GM19043 (cell line): ENCODE measurements at regions not wholly inside any gene's neighbourhood (a gene's known extent, or its start where the extent isn't known, plus 50 kb on each side); places are given as distances from the start of the nearest gene placed in this dataset.
A peak's percentile ranks its signal among the peaks of the same experiment; 100 is the strongest.
"Not testable (repeated sequence)": the region's sequence is repeated elsewhere in the genome, so short reads cannot be mapped to it uniquely, and the experiment has no call there.

ENCODE experiments used
- ATAC-seq: cut with Tn5 transposase; IDR thresholded peaks from one replicate; pipeline ENCODE4 v1.9.1; 2021; ENCODE audit warnings: low read depth; ENCODE audit not compliant: unreplicated experiment

DNA sequence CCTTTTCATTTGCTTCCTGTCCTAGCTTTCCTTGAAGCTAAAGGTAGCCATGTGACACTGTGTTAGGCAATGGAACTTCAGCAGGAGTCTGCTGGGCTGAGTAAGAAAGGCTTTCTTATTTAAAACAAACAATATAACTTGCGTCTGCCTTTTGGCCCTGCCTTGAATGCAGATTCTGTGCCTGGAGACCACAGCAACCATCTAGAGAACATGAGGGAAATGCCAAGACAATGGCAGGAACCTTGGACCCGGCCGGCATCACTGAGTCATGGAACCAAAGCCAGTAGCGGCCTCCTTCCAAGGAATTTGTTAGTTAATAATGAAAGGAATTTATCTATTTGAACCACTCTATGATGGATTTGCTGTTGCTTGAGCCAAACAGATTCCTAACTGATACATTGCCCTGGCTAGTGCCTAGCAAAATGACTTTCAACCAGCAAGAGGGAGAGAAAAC, 207.5 kb upstream of the EPHA4 start:
- ATAC-seq, result no peak

- ATAC-seq, result no peak
These were observed 205.9 kb upstream of the EPHA4 start for GRCh38 chr2:221778025-221778424.

GRCh38 chr2:221777119-221777518, 205.0 kb upstream of the EPHA4 start:
- ATAC-seq, result no peak

- ATAC-seq, result no peak
These were observed 203.0 kb upstream of the EPHA4 start for GRCh38 chr2:221775096-221775495.

DNA sequence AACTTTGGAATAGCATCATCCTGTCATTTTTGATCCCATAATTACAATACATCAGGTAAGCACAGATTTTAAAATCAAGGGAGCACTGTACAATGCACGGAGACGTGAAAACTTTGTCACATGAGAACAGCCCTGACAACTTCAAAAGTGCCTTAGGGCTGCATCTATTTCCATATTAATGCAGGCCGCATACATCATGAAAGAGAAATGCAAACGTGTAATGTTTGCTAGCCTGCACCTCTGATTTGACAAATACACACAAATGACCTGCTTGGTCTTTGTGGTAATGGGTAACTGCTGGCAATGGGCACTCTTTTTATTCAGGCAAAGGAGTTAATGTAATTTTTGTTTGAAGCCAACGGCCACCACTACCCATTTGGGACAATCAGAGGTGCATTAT, 202.0 kb upstream of the EPHA4 start:
- no peak for ATAC-seq

GRCh38 chr2:221771297-221771696, 199.2 kb upstream of the EPHA4 start:
- no peak for ATAC-seq

DNA sequence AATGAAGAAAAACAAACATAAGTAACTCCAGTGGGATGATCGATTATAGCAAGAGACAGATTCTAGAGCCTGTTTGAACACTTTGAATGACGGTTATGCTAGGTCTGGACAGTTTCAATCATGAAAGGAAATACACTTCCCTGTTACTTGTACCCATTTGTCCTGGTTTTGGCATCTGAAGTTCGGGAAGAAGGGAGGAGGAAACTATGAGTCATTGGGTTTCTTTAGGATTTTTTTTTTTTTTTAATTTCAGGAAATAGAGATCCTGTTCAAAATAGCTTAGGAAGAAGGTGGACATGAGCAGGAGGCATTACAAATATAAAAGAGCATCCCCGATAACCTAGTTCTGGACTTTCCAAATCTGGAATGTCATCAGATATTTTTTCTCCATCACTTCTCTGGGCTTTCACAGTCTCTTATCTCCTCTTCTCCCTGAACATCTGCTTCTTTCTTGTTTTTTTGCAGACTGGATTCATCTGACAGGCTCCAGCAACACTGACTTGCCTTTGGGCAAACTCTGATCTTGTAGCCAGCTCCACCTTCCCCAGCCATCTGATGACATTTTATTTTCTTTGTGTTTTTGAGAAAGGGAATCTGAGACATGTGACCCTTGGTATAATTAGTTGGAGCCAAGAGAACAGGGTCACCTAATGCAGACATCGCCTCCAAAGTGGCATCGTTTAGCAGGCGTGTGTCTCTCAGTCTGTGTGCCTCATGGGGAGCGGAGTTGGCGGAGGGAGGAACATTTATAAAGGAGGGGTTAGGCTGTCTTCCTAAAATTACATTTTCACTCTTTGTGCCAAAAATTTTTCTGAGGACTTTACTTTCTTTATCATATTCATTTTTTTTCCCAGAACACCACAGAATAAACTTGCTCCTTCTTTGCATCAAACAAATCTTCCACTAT, 195.3 kb upstream of the EPHA4 start:
- ATAC-seq, result no peak

DNA sequence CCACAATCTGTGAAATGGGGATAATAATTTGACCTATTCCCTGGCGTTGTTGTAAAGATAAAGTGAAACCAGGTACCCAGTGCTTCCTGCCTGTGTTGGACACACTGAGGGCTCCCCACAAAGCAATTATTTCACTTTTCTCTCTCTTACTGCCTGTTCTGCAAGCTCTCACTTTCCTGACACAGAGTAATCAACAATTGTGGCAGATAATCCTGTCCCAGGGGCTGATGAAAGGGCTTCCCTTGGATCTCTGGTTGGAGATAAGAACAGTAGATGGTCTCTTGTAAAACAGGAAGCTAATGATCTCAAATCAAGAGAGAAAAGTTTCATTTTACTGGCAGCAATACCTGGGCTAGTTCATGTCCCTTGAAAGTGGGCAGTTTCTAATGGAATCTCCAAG, 190.4 kb upstream of the EPHA4 start:
- ATAC-seq, result no peak

- no peak for ATAC-seq
These were observed 189.2 kb upstream of the EPHA4 start for GRCh38 chr2:221761260-221761659.

DNA sequence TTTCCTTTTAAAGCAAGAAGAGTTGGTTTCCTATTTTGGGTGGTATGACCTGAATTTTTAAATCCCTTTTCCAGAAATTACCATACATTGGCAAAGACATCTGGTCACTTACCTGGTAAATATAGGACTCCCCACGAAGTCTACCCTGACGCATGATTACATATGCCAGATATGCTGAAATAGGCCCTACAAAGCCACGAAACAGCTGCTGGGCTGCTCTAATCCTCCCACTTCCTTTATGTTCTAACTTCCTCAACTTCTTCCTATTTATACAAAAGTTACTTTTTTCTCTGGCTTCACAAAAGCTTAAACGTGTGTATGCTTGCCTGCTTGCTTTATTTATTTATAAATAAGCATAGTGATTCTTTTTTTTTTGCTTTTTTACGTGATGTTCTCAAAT, 186.0 kb upstream of the EPHA4 start:
- no peak for ATAC-seq

DNA sequence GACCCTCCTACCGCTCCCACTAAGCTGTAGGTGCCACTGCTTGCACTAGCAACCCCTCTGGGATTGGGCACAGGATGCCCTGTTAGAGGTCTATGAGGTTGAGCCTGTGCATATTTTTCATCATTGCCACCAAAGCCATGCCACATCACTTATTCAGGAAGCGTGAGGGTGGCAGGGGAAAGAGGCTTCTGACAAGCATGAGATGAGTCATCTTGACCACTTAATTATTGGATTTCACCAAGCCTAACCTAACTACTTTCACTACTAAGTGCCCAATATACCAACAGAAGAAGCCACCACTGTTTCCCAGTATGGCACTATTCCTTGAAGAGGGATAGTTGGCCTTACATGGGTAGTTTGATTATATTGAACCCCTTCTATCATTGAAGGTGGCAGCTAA, 181.3 kb upstream of the EPHA4 start:
- ATAC-seq, result no peak

DNA sequence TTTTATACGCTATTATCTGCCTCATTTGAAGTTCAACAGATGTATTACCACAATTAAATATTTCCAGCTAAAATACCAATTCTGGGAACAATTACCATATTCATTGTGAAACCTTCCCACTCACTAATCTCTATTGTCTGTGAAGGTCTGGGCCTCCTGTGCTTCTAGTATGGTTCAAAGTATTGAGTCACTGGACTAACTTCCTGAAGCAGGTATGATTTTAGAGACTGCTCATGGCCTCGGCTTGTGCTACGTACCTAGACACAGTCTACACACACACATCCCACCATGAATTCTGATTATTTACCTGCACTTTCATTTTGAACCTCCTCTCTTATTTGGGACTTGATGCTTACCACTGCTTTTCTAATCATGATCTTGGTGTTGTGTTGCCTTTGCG, 180.7 kb upstream of the EPHA4 start:
- no peak for ATAC-seq

DNA sequence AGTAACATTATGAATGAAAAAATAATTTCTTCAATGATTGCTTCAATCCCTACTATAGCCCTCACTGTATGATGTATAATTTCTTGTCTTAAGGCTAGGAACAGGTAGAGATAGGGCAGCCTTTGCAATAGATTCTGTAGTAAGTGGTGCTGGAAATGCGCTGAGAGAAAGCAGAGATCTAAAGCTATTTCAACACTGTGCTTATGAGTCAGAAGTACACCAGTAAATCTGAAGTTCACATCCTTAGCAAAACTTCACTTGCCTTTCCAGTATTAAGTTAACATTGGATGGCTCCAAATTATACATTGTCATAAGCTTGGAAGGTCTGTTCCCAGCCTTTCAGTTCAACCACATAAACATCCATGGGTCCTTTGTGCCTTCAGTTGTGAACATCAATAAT, 178.2 kb upstream of the EPHA4 start:
- ATAC-seq, result no peak

DNA sequence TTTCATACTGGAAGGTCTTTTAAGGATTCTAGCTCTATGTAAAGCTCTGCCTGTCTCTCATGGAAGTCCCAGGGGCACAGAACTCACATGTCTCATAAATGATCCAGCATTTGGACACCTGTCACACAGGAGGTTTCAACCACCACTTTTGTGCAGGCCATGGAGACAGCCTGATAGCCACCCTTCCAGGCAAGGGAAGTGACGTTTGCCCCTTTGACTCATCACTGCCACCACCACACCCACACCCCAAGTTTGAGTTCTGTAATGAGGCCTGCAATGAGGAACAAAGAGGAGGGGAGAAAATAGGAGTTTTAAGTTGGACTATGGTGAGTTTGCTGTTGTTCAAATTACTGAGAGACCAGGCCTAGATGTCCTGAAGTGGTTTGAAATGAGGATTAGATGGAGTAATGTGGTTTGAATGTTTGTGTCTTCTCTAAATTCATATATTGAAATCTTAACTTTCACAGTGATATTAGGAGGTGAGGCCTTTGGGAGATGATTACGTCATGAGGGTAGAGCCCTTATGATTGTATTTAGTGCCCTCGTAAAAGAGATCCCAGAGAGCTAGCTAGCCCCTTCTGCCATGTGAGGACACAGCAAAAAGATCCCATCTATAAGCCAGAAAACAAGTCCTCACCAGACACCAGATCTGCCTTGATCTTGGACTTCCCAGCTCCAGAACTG, 175.3 kb upstream of the EPHA4 start:
- peak; percentile 55 for ATAC-seq

- ATAC-seq, result no peak
These were observed 169.6 kb upstream of the EPHA4 start for GRCh38 chr2:221741496-221742211.

- peak; percentile 82 for ATAC-seq
These were observed 159.5 kb upstream of the EPHA4 start for GRCh38 chr2:221731432-221732145.

DNA sequence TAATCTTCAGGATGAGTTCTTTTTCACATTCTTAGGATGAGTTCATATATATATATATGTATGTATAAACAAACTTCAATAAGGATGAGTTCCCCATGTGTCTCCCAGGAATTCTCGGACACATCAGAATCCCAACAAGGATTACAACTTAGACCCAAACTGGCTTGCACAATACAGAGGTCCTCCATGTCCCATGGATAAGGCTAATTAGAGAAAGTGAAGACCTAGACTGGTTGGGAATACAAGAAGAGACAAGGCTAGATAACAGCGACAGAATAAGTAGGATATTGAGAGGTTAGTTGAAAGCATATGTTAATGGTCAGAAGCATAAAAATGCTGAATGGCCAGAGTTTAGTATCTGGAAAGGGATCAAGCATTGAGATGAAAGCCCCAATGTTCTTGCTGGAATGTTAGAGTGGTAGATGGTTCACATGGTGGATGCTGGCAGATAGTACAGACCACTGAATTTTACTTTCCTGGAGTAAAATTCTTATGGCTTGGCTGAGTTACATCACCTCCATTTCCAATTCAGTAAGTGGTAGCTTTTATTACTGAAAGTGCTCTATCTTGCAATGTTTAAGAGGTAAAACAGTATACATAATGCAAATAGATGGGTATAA, 154.9 kb upstream of the EPHA4 start:
- no peak for ATAC-seq

- ATAC-seq, result no peak
These were observed 152.6 kb upstream of the EPHA4 start for GRCh38 chr2:221724631-221725203.

DNA sequence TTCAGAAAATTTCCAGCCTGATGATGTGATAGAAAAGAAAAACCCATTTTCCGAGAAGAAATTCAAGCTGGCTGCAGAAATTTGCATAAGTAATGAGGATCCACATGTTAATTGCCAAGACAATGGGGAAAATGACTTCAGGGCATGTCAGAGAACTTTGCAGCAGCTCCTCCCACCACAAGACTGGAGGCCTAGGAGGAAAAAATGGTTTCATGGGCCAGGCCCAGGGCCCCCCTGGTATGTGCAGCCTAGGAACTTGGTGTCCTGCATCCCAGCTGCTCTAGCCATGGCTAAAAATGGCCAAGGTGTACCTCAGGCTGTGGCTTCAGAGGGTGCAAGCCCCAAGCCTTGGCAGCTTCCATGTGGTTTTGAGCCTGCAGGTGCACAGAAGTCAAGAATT, 152.0 kb upstream of the EPHA4 start:
- ATAC-seq, result not testable (repeated sequence)
